Glomerular visceral epithelial cell (primary cell): ENCODE measurements at regions not wholly inside any gene's neighbourhood (a gene's known extent, or its start where the extent isn't known, plus 50 kb on each side); places are given as distances from the start of the nearest gene placed in this dataset.
A peak's percentile ranks its signal among the peaks of the same experiment; 100 is the strongest.
"Not testable (repeated sequence)": the region's sequence is repeated elsewhere in the genome, so short reads cannot be mapped to it uniquely, and the experiment has no call there.

Experiments used
- DNase-seq: peaks from one replicate; pipeline ENCODE4 v3.0.0-alpha.2; 2016; ENCODE audit errors: extremely low spot score

DNA sequence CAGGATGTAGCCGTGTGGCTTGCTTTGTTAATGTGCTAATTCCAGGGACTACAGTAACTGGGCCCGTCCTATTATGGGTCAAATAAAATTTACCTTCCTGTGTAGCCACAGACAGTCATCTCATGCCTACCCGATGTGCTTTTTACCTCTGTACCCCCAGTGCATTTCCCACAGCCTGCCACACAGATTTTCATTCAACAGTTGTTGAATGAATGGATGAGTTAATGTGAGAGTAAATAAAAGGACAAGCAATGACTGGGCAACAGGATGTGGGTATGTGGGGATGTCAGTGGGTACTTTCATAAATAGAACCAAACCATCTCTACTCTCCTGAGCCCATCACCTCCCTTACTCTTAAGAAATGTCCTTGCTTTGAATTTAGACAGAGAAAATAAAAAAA, 441.2 kb upstream of the ZNF462 start:
- no peak for DNase-seq

DNA sequence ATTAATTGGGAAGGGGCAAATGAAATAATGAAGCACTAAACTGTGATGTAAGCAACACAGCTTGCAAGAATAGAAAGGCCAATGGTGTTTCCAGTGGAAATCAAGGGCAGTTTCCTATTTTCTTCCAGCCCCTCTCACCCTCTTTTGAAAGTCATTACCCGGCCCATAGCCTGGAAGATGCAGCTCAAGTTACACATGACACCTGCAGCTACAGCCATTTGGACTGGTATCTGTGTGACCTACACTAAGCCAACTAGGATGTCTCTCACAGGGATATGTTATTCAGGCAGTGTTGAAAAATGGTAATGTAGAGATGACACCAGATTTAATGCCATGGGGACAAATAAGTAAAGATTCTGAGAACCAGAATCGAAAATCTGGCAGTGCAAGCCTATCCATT, 439.4 kb upstream of the ZNF462 start:
- no peak for DNase-seq

DNA sequence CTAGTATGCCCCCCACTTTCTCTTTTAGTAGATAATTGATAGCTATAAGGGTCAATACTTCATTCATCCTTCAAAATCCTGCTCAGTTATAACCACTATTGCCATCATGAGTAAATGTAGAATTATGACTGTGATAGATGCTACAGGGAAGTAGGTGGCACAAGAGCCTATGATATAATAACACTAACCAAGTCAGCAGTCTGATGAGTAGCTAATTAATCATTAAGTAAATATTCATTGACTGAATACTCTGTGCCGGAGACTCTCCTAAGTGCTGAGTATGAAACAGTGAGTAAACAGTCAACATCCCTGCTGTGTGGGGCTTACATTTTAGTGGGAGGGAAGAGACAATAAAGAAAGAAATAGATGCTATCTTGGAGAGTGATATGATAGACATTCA, 430.3 kb upstream of the ZNF462 start:
- DNase-seq: no peak

DNA sequence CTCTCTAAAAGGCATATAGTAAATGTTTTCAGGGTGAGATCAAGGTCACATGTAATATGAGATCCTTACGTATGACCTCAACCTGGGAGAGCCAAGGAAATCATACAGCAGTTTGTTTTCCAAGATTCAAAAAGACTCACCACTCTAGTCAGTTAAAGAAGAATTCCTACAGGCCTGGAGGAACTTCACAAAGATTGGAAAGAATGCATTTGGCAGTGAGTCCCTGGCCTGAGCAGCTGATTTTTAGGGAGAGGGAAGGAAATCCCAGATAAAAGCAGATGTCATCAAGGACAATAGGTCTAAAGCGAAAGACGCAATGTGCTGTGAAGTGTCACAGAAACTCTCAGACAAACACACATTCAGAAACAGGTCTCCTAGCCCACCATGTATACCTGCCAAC, 424.0 kb upstream of the ZNF462 start:
- DNase-seq: no peak

DNA sequence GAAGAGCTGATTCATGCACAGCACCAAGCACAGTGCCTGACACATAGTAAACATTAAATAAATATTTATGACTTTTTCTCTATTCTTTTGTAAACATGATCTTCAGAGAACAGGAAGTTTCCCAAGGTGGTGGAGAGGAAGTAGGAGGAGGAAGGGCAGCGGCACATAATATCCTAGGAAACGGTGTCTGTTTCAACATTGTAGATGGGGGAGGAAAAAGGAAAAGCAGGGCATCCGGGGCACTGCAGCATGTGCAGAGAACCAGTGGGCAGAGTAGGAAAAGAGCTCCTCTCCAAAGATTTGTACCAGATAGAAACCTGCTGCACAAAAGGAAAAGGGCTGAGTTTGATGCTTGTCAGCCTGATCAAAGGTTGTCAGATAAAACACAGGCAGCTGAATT, 421.7 kb upstream of the ZNF462 start:
- DNase-seq: no peak

DNA sequence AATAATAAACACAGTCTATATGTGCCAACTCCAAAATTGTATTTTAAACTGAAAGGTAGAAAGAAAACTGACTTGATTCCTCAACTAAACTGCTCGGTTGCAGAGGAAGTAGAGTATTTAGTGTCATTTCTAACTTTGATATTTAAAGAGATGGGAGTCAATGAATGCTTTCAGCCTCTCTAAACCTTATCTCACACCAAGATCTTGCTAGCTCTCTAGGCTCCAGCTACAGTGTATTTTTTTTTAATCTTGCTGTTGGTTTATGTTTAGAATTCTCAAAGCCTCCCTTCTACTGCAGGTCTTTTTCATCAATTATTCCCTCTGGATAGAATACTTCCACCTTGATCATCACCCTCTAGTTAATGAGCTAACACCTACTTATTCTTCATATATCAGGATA, 419.4 kb upstream of the ZNF462 start:
- no peak for DNase-seq

DNA sequence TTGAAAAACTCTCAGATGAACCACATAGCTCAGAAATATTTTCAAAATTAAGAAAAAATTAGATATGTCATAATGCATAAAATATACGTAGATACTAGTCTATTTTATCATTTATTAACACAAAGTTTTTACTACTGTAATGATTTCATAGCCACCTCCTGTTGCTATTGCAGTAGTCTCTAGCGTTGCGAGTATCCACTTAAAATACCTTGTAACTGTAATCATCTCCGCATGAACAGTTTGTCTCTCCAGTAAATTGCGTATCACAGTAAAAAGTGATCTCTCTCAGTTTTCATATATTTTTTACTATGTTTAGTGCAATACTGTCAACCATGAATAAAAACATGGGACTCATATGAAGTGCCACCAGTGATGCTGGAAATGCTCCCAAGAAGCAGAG, 417.9 kb upstream of the ZNF462 start:
- DNase-seq: no peak

DNA sequence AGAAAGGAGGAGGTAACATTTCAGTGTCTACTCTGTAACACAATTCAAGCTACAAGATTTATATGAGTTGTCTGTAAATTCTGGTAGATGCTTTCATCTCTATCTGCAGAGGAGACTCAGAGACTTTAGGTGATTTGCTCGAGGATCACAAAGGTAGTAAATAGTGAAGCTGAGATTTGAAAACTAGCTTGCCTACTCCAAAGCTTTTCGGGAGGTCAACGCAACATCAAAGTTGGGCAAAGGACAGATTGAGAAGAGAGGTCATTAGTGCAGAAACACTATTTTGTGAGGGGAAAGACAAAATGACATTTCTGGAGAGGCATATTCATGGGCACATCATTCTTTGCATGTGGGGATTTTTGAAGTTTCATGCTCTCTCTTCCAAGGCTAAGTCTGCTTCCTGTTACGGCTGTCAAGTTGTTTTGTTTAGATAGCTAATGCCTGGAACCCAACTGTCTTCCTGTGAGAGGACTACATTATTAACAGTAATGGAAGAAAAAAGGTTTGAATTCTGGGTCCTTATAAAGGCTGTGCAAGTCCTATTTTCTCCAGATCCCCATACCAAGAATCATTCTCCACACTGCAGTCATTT, 413.5 kb upstream of the ZNF462 start:
- DNase-seq: no peak

DNA sequence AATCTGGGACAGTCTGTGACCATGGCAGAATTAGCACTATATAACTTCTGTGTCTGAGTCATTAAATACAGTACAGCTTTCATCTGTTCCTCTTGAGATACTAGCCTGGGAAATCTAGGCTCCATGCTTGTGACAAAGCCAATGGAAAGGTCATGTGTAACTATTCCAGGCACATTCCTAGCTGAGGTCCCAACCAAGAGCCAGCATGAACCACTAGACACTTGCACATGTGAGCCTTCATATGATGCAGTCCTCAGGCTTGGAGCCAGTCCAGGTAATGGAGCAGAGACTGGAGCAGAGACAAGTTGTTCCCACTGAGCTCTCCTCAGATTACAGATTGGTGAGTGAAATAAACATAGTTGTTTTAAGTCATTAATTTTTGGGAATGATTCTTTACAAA, 412.4 kb upstream of the ZNF462 start:
- DNase-seq: no peak

DNA sequence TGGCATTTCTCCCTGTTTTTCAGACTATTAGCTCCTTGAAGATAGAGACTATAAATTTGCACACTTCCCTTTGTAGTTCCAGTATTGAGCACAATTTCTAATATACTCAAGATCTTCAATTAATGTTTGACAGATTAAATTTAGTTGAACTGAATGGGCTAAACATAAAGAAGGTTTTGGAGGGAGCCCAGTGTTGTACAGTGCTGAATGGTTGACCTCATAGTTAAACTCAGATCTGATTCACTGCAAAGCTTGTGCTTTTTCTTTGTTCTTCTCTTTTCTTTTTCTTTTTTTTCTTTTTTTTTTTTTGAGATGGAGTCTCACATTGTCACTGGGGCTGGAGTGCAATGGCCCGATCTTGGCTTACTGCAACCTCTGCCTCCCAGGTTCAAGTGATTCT, 411.7 kb upstream of the ZNF462 start:
- no peak for DNase-seq

DNA sequence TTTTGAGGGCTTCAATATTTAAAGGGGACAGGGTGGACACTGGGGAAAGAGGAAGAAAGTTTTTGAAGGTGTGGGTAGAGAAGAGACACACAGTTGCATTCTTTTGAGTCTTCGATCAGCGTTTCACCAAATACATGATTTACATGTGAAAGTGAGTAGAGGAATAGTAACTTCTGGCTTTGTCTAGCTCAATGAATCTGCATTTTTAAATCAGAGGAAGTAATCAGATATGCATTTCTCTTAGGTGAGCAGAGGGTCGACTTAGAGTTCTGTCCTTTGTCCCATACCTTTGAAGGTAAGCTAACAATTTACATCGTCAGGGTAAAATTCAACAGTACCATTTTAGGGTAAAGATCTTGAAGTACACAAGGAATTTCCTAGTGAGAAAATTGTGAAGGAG, 406.4 kb upstream of the ZNF462 start:
- no peak for DNase-seq

DNA sequence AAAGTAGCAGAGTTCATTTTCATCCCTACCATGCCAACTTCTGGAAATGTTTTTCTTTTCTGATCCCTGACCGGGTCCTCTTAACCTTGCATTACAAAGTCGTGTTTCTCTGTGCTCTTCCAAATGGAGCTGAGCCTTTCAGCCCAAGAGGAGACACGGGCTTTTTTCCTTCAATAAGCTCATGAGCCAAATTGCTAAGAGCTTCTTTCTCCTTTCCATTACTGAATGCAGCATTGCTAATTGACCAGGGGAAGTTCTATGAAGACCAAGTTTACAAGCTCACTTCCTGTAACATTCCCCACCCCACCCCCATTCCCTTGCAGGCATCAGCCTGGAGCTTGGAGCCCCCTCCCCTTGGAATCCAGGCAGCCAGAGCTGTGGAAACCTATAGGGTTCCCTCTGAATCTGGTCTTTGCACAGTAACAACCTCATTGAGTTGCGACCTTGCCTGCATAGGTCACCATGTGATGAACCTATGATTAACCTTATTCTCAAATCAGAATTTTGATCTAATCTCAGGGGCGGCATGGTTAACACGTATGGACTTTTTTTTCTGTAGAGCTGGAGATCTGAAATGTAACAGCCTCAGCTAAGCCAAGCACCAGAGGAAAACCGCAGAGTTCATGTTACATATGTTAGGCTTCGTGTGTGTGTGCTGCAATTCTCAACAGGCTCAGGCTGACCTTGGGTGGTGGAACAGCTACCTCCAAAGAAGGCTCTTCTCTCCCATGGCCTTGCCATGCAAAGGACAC, 395.7 kb upstream of the ZNF462 start:
- no peak for DNase-seq

DNA sequence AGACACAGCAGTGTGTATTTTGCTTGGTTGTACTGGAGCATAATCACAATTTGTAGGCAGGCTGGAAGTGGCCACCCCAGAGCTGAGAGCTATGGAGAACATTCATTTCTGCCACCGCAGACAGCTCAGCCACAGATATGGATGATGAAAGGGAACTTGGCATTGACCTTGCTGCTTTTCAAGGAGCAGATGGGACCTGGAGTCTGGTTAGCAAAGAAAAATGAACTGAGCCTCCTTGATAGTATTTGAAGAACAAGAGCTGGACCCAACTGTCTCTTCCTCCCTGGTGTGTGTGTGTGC, 395.2 kb upstream of the ZNF462 start:
- no peak for DNase-seq

DNA sequence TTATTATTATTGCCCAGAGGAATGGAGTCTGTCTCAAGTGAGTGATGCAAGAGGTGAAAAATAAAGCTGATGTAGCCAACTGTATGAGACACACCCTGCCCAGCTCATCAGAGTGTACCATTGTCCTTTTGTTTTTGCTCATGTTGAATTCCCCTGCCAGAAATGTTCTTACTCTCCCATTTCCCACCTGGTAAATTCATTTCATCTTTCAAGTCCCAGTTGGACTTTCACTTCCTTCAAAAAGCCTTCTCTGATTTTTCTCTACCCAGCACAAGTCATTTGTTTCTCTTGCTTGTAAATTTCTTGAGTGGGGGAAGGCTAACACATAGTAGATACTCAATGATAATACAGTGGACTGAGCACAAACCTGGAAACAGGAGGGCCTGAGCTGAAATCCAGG, 394.5 kb upstream of the ZNF462 start:
- DNase-seq: no peak

DNA sequence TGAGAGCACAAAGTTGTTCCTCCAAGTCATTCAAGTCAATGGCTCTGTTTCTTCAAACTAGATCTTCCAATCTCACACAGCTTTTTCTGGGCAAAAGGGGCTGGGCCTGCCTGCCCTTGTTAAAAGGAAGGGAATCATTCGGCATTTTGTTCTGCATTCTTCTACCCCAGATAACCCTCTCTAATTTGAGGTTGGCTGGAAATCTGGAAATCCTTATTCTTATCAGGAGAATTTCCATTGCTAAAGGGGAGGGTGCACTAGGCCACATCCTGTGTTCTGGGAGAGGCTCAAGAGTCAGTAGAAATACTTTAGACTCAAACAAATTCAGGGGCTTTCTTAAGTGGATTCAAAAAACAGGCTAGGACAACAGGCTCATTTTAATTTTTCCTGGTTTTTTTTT, 384.7 kb upstream of the ZNF462 start:
- DNase-seq: no peak

DNA sequence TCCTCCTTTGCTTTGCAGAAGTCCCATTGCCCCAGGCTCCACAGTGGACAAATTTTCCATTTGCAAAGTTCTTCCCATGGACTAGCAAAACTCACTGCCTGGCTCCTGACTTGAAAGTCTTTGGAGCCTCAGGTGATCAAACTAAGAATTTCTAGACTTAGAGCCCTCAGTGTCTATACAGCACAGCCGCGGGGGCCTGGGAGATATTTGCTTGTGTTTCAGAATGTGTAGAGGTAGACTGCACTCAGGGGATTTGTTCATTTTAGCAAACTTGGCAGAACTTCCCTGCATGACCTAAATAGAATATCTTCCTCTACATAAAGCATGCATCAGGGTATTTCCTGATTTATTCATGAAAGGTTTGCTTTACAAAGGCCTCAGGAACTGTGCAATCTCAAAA, 384.2 kb upstream of the ZNF462 start:
- no peak for DNase-seq

DNA sequence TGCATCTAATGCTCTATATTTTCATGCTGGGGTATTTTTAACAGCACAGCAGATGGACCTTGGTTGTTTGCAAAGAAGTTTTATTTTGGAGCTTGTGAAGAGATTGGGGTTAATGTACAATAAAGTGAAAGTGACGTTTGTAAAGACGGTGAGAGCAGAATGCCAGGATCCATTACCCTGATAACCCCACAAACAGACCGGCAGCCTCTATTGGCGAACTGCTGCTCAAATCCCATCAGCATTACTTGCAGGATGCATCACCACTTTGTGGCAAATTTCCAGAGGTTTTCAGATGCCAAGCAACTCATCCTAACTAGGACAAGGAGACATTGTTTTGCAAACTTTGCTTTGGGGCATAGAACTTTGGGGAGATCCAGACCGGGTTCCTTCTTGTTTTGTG, 383.3 kb upstream of the ZNF462 start:
- no peak for DNase-seq

DNA sequence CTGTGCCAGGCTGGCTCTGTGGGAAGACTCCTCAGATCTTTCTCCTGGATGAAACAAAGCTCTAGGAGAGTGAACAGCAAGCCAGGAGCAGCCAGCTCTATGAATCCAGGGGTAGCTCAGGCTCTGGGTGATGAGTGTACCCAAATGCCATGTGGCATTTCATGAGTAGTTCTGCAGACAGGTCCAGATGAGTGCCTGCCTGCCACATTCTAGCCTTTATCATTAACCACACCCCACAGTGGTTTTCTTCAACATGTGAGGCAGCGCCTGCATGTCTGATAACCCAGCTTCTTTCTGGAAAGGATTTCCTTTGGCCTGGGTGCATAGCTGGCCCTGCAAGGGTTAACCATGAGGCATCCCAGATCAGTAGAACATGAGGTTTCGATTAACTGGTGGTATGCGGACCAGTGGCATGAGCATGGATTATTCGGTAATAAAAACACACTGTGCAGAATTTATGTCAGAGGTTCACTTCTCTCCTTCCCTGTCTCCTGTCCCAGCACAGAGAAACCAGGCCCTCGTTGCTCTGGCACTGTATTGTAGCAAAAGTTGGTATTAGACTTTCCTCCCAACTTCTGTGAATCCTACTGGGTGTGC, 381.9 kb upstream of the ZNF462 start:
- no peak for DNase-seq

DNA sequence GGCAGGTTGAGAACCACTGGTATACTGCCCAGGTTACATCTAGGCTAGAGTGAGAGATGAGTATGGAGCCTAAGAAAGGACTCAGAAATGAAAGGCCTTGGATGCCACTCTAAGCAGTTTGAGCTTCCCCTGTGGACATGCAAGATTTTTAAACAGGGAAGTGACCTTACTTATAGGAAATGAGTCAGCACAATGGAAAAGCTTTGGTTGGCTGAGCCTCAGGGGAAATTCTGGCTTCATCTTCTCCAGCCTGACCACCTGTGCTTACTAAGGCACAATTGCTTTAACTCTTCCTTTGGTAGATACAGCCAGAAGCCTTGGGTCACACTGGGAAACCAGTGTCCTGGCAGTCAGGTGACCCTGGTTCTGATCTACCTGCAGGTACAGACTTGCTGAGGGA, 380.2 kb upstream of the ZNF462 start:
- peak; percentile 6 for DNase-seq

DNA sequence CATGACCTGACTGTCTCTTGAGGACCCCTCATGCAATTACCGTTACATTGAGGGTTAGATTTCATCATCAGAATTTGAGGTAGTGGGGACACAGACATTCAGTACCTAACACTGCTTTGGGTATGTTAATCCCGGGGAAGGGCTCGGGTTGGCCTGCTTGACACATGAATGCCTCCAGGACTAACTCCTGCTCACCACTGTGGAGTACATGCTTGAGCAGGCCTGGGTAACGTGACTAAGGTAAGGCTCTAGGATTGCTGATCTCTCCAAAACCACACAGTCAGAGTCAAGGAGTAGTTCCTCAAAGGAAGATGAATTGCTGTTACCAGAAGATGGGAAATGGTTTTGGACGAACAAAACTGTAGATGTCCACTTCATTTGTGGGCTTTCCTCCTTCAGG, 376.3 kb upstream of the ZNF462 start:
- no peak for DNase-seq

DNA sequence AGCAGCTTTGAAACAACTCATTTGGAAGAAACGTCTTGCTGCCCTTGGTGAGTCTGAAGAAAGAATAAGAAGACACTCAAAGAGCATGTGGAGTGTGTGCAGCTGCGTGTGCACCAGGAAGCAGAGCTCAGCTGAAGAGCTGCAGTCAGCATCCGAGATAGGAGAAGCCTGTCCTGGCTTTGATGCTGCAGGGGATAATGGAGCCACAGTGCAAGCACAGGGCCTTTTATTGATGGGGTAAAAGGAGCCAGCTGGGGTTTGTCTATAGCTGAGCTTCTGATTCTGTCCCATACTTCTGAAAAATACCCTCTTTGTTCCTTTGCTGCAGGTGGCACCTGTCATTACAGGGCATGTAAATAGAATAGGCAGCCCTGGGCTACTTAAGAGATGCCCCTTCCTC, 375.7 kb upstream of the ZNF462 start:
- DNase-seq: no peak

DNA sequence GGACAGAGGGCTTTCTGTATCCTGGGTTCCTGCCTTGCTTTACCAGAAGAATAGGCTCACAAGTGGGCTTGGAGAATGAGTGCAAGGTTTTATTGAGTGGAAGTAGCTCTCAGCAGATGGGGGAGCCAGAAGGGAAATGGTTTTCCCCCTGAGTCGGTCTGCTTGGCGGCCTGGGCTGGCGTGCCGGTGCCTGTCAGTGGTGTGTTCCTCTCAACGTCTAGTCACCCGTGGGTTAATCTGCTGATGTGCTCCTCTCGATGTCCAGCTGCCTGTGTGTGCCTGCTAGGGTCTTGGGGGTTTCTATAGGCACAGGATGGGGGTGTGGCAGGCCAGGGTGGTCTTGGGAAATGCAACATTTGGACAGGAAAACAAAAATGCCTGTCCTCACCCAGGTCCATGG, 370.8 kb upstream of the ZNF462 start:
- not testable (repeated sequence) for DNase-seq

DNA sequence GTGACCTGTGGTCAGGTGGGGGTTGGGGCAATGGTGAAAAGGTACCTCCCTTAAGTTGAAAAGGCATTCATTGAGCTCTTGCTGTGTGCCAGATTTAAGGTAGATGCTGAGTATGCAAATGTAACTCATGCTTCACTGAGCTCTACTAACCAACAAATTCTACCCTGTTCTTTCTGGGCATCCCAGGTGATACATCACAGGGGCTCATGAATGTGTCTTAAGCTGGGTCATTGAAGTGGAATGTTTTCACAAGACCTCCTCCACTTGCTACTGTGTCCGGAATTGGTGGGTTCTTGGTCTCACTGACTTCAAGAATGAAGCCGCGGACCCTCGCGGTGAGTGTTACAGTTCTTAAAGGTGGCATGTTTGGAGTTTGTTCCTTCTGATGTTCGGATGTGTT, 362.8 kb upstream of the ZNF462 start:
- DNase-seq: no peak

DNA sequence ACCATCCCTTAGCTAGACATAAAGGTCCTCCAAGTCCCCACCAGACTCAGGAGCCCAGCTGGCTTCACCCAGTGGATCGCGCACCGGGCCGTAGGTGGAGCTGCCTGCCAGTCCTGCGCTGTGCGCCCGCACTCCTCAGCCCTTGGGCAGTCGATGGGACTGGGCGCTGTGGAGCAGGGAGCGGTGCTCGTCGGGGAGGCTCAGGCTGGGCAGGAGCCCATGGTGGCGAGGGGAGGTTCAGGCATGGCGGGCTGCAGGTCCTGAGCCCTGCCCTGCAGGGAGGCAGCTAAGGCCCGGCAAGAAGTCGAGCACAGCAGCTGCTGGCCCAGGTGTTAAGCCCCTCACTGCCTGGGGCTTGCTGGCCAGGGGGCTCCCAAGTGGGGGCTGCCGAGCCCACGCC, 361.8 kb upstream of the ZNF462 start:
- not testable (repeated sequence) for DNase-seq
